WTC11 (cell line): ENCODE measurements at regions not wholly inside any gene's neighbourhood (a gene's known extent, or its start where the extent isn't known, plus 50 kb on each side); places are given as distances from the start of the nearest gene placed in this dataset.

Experiments used
- ATAC-seq: fragments of 200-7000 bp; cut with Tn5 transposase; 2 replicates; pipeline ENCODE4 v1.10.0; 2021; ENCODE audit warnings: mild to moderate bottlenecking, moderate library complexity
- CTCF ChIA-PET: fragments of 300-600 bp; sonication (Branson Sonifier 250); formaldehyde crosslinking; loops from one replicate; lab custom pipeline; 2021; ENCODE audit warnings: antibody characterized with exemption; lab: Charles Lee
- POLR2A ChIA-PET: fragments of 350-600 bp; sonication (Branson Sonifier 250); formaldehyde crosslinking; loops from one replicate; lab custom pipeline; 2021; ENCODE audit warnings: antibody characterized with exemption; lab: Charles Lee
- DNase-seq: peaks from one replicate; pipeline ENCODE4 v3.0.0; 2021; ENCODE audit warnings: low spot score
- H3K27ac Mint-ChIP-seq: 2 replicates; pipeline ENCODE4 v1.8.0; 2021; ENCODE audit warnings: mixed read lengths
- H3K27me3 Mint-ChIP-seq: 2 replicates; pipeline ENCODE4 v1.8.0; 2021; ENCODE audit warnings: low read depth, mild to moderate bottlenecking, moderate library complexity, mixed read lengths
- H3K36me3 Mint-ChIP-seq: 2 replicates; pipeline ENCODE4 v1.8.0; 2021; ENCODE audit warnings: mixed read lengths
- H3K4me1 Mint-ChIP-seq: 2 replicates; pipeline ENCODE4 v1.8.0; 2022; ENCODE audit warnings: mixed read lengths
- H3K4me3 Mint-ChIP-seq: 2 replicates; pipeline ENCODE4 v1.8.0; 2021; ENCODE audit warnings: mild to moderate bottlenecking, moderate library complexity, mixed read lengths
- H3K9me3 Mint-ChIP-seq: 2 replicates; pipeline ENCODE4 v1.8.0; 2021; ENCODE audit warnings: mixed read lengths
- ATF1 ChIP-seq: sonication (generic); formaldehyde crosslinking; IDR thresholded peaks from 2 replicates; pipeline ENCODE4 v1.8.1; 2023; ENCODE audit warnings: mild to moderate bottlenecking, moderate library complexity, missing genetic modification reagents
- ATF2 ChIP-seq: sonication (generic); formaldehyde crosslinking; IDR thresholded peaks from 2 replicates; pipeline ENCODE4 v1.8.1; 2022; ENCODE audit warnings: low read depth, missing genetic modification reagents, borderline replicate concordance
- ATF6 ChIP-seq: sonication (generic); formaldehyde crosslinking; IDR thresholded peaks from 2 replicates; pipeline ENCODE4 v1.8.1; 2023; ENCODE audit warnings: mild to moderate bottlenecking, missing genetic modification reagents
- E2F1 ChIP-seq: sonication (generic); formaldehyde crosslinking; IDR thresholded peaks from 2 replicates; pipeline ENCODE4 v1.8.0; 2022; ENCODE audit warnings: mild to moderate bottlenecking, missing genetic modification reagents
- E2F5 ChIP-seq: sonication (generic); formaldehyde crosslinking; IDR thresholded peaks from 2 replicates; pipeline ENCODE4 v1.8.1; 2022; ENCODE audit warnings: mild to moderate bottlenecking, moderate library complexity, missing genetic modification reagents
- HMGA2 ChIP-seq: fragments of 250-450 bp; sonication (Bioruptor Pico); IDR thresholded peaks from 2 replicates; pipeline ENCODE4 v1.4.0; 2021; ENCODE audit warnings: mild to moderate bottlenecking, moderate library complexity
- IRF2 ChIP-seq: sonication (generic); formaldehyde crosslinking; IDR thresholded peaks from 2 replicates; pipeline ENCODE4 v1.8.0; 2022; ENCODE audit warnings: low read depth, missing genetic modification reagents, borderline replicate concordance
- MXD4 ChIP-seq: fragments of 250-450 bp; sonication (Bioruptor Pico); IDR thresholded peaks from 2 replicates; pipeline ENCODE4 v1.8.0; 2021; ENCODE audit warnings: mild to moderate bottlenecking, moderate library complexity, borderline replicate concordance
- MYBL2 ChIP-seq: sonication (generic); formaldehyde crosslinking; IDR thresholded peaks from 2 replicates; pipeline ENCODE4 v1.8.1; 2023; ENCODE audit warnings: mild to moderate bottlenecking, moderate library complexity, missing genetic modification reagents
- NR2C2 ChIP-seq: sonication (generic); formaldehyde crosslinking; IDR thresholded peaks from 2 replicates; pipeline ENCODE4 v1.8.0; 2022; ENCODE audit warnings: mild to moderate bottlenecking, missing genetic modification reagents
- NR3C1 ChIP-seq: sonication (generic); formaldehyde crosslinking; conservative IDR thresholded peaks from 2 replicates; pipeline ENCODE4 v1.8.1; 2023; ENCODE audit warnings: low read depth, mild to moderate bottlenecking, missing genetic modification reagents
- RELA ChIP-seq: sonication (generic); formaldehyde crosslinking; IDR thresholded peaks from 2 replicates; pipeline ENCODE4 v1.8.1; 2022; ENCODE audit warnings: missing genetic modification reagents, mild to moderate bottlenecking, borderline replicate concordance
- SMAD3 ChIP-seq: sonication (generic); formaldehyde crosslinking; IDR thresholded peaks from 2 replicates; pipeline ENCODE4 v1.8.0; 2022; ENCODE audit warnings: missing genetic modification reagents, mild to moderate bottlenecking, borderline replicate concordance
- STAT6 ChIP-seq: sonication (generic); formaldehyde crosslinking; conservative IDR thresholded peaks from 2 replicates; pipeline ENCODE4 v1.8.1; 2023; ENCODE audit warnings: mild to moderate bottlenecking, low read depth, missing genetic modification reagents, moderate library complexity
- TP53 ChIP-seq: sonication (generic); formaldehyde crosslinking; IDR thresholded peaks from 2 replicates; pipeline ENCODE4 v1.8.1; 2023; ENCODE audit warnings: mild to moderate bottlenecking, missing genetic modification reagents
- USF1 ChIP-seq: sonication (generic); formaldehyde crosslinking; IDR thresholded peaks from 2 replicates; pipeline ENCODE4 v1.8.0; 2022; ENCODE audit warnings: mild to moderate bottlenecking, missing genetic modification reagents
- USF2 ChIP-seq: sonication (generic); formaldehyde crosslinking; IDR thresholded peaks from 2 replicates; pipeline ENCODE4 v1.8.1; 2023; ENCODE audit warnings: mild to moderate bottlenecking, missing genetic modification reagents, moderate library complexity
- ZNF263 ChIP-seq: sonication (generic); formaldehyde crosslinking; IDR thresholded peaks from 2 replicates; pipeline ENCODE4 v1.8.1; 2022; ENCODE audit warnings: low read depth, mild to moderate bottlenecking, moderate library complexity, missing genetic modification reagents
- ZNF281 ChIP-seq: sonication (generic); formaldehyde crosslinking; IDR thresholded peaks from 2 replicates; pipeline ENCODE4 v1.8.0; 2023; ENCODE audit warnings: mild to moderate bottlenecking, missing genetic modification reagents
- ZNF671 ChIP-seq: fragments of 250-450 bp; sonication (Bioruptor Pico); IDR thresholded peaks from 2 replicates; pipeline ENCODE4 v1.8.0; 2021; ENCODE audit warnings: mild to moderate bottlenecking

- H3K27me3 Mint-ChIP-seq: no peaks in the 10 kb centered on the region; the same call in 1 of the 2 replicates
- H3K27ac Mint-ChIP-seq: no peak overlapping the region
- DNase-seq: no peak
- H3K9me3 Mint-ChIP-seq: no peaks in the 10 kb centered on the region
- ATAC-seq: no peak
- H3K4me3 Mint-ChIP-seq: no peak overlapping the region
- ChIA-PET POLR2A (no interaction called here), CTCF (no interaction called here)
- no peaks in the 10 kb centered on the region; the same call in 1 of the 2 replicates for H3K4me1 Mint-ChIP-seq
- no peak for TF ChIP-seq E2F5 (CRISPR knock-in tag)
- no peak for TF ChIP-seq ZNF281 (CRISPR knock-in tag)
- no peak for TF ChIP-seq NR3C1
- no peak for TF ChIP-seq ZNF671 (CRISPR knock-in tag)
- TF ChIP-seq RELA (CRISPR knock-in tag): no peak
- no peak for TF ChIP-seq STAT6 (CRISPR knock-in tag)
- no peak for TF ChIP-seq USF1 (CRISPR knock-in tag)
- no peak for TF ChIP-seq IRF2 (CRISPR knock-in tag)
- no peak for TF ChIP-seq ATF2 (CRISPR knock-in tag)
- no peak for TF ChIP-seq NR2C2 (CRISPR knock-in tag)
- TF ChIP-seq ZNF263 (CRISPR knock-in tag): no peak
- no peak for TF ChIP-seq MYBL2
- no peaks in the 10 kb centered on the region for H3K36me3 Mint-ChIP-seq
Measured at GRCh38 chr10:23754941-23755340, 316.1 kb downstream of the OTUD1 start.

GRCh38 chr10:23755556-23755955 is 316.7 kb downstream of the OTUD1 start:
- Mint-ChIP-seq H3K36me3 (no peaks in the 10 kb centered on the region), H3K27me3 (no peaks in the 10 kb centered on the region; the same call in 1 of the 2 replicates), H3K9me3 (no peaks in the 10 kb centered on the region), H3K27ac (no peak overlapping the region), H3K4me3 (no peak overlapping the region), H3K4me1 (no peaks in the 10 kb centered on the region; the same call in 1 of the 2 replicates)
- no peak for DNase-seq
- no peak for ATAC-seq
- CTCF ChIA-PET: no interaction called here
- POLR2A ChIA-PET: no interaction called here
- TF ChIP-seq USF2 (no peak), TP53 (CRISPR knock-in tag) (no peak), ZNF281 (CRISPR knock-in tag) (no peak), ATF1 (CRISPR knock-in tag) (no peak), E2F1 (CRISPR knock-in tag) (no peak), HMGA2 (CRISPR knock-in tag) (no peak), ATF6 (CRISPR knock-in tag) (no peak), SMAD3 (CRISPR knock-in tag) (no peak), MXD4 (no peak)
